Mammary epithelial cell (primary cell): ENCODE measurements at regions not wholly inside any gene's neighbourhood (a gene's known extent, or its start where the extent isn't known, plus 50 kb on each side); places are given as distances from the start of the nearest gene placed in this dataset.

Source experiments
- EZH2 ChIP-seq: IDR thresholded peaks from 2 replicates; pipeline ENCODE4 v1.6.1; 2012; ENCODE audit warnings: low read length, inconsistent platforms, borderline replicate concordance
- TF ChIP-seq, protein P1 (sequence below), 2 donors: IDR thresholded peaks in 1 of 2; conservative IDR thresholded peaks in 1 of 2; 2 replicates each; pipeline ENCODE4 v1.5.1; 2011 to 2012; ENCODE audit warnings: inconsistent platforms in 2 of 2, low read length in 2 of 2, mild to moderate bottlenecking in 2 of 2, control low read depth in 1 of 2, low read depth in 1 of 2; ENCODE audit not compliant: insufficient read depth in 1 of 2; ENCODE audit errors: extremely low read depth in 1 of 2

DNA sequence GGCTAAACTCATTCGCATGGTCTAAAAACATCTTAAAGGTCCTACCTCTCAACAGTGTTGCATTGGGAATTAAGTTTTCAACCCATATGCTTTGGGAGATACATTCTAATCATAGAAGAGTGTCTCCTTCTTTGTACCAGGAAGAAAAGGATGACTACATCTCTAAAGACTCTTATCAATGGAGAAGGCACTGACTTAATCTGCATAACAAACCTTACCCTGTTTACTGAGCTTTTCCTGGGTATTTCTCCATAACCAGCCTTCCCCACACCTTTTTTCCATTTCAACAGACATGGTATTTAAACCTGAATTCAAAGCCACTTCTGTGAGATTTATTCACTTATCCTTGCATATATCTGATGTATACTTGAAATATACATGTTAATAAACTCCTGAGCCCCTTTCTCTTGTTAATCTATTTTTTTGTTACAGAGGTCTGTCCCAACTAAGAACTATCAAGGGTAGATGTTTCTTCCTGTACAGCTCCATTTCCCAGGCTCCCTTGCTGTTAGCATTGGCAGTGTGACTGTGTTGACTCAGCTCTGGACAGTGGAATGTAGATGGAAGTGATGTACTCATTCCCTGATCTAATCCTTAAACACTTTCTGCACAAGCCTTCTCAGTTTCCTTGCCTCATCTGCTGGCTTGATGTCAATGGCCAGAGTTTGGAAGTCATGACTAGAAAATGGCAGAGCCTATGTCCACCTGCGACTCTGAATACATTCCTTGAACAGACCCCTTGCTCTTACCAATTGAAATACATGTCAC lies 148.9 kb upstream of the CPEB2 start:
- no peak for TF ChIP-seq EZH2
- TF ChIP-seq, protein P1, sequence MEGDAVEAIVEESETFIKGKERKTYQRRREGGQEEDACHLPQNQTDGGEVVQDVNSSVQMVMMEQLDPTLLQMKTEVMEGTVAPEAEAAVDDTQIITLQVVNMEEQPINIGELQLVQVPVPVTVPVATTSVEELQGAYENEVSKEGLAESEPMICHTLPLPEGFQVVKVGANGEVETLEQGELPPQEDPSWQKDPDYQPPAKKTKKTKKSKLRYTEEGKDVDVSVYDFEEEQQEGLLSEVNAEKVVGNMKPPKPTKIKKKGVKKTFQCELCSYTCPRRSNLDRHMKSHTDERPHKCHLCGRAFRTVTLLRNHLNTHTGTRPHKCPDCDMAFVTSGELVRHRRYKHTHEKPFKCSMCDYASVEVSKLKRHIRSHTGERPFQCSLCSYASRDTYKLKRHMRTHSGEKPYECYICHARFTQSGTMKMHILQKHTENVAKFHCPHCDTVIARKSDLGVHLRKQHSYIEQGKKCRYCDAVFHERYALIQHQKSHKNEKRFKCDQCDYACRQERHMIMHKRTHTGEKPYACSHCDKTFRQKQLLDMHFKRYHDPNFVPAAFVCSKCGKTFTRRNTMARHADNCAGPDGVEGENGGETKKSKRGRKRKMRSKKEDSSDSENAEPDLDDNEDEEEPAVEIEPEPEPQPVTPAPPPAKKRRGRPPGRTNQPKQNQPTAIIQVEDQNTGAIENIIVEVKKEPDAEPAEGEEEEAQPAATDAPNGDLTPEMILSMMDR (conservative IDR thresholded peaks at IDR 0.05 in 1 of 2, IDR thresholded peaks at IDR 0.05 in 1 of 2; ENCODE audit: extremely low read depth in 1 of 2, insufficient read depth in 1 of 2, low read depth in 1 of 2, low read length in 2 of 2), result no peak
